ENCODE measurements at regions not wholly inside any gene's neighbourhood (a gene's known extent, or its start where the extent isn't known, plus 50 kb on each side); places are given as distances from the start of the nearest gene placed in this dataset.

DNA sequence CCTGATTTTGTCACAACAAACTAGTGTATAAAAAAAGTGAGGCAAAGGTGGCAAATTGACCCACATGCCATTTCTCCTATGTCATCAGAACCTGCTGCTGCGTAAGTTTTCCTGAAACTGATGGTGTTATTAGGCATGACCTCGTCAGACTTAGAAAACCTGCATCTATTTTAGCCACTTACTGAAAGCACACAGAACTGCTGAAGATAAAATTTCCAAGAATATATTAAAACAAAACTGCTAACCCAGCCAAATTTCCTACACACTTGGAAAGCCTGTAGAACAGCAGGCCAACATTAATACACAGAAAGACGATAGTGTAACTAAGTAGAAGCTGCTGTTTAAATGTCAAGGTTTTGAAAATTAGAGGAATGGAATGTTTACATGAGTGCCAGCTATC lies 674.5 kb upstream of the CXADR start:
- no peak overlapping the region for H3K9ac ChIP-seq
- H4K20me1 ChIP-seq = no peaks in the 10 kb centered on the region
- no peak for TF ChIP-seq Cebpa-rat (IDR thresholded peaks at IDR 0.05)
- H3K36me3 ChIP-seq = no peaks in the 10 kb centered on the region
- H3K9me3 ChIP-seq (replicated peaks in 1 of 11) = no peaks in the 10 kb centered on the region
- H3K27me3 ChIP-seq = no peaks in the 10 kb centered on the region
- no peaks in the 10 kb centered on the region for H3K4me1 ChIP-seq
- no peak overlapping the region for H3K4me3 ChIP-seq
- no peak overlapping the region for H3K4me2 ChIP-seq
- no peak overlapping the region for H3K27ac ChIP-seq

GRCh38 chr21:16840538-16840937 lies 672.3 kb upstream of the CXADR start:
- Histone ChIP-seq H3K4me2 (no peak overlapping the region), H3K4me3 (no peak overlapping the region), H3K27ac (no peak overlapping the region), H3K4me1 (no peaks in the 10 kb centered on the region), H3K27me3 (no peaks in the 10 kb centered on the region), H3K36me3 (no peaks in the 10 kb centered on the region), H3K9me3 (replicated peaks in 1 of 11) (no peaks in the 10 kb centered on the region), H4K20me1 (no peaks in the 10 kb centered on the region), H3K9ac (no peak overlapping the region)
- no peak for TF ChIP-seq Cebpa-rat (IDR thresholded peaks at IDR 0.05)

DNA sequence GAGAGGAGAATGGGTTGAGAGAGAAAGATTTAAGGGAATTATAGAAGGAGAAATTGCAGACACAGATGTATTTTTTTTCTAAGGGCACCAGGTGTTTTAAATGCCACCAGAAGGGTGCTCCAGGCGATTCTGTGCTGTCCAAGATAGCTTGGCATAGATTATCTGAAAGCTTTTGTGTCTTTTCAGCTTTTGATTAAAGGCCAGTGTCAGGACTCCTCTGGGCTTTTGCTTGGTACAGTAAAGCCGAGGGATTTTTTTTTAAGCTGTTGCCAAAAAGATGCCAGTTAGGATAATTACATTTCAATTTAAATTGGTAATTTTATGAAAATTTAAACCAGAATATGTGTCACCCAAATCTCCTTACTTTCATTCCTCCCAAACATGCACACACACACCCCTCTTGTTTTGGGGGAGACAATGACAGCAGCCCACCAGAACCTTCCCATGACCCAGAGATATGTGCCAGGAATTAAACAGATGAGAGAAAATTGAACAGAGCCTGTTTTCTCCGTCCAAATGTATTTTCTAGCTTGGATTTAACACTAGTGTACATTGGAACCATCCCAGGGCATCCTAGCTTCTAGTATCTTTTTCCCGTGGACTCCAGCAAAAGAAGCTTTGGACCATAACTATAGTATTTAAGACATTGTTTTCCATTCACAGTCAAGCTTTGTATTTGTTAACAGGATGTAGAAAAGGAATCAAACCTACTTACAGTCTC lies 670.7 kb upstream of the CXADR start:
- H3K4me3 ChIP-seq = no peak overlapping the region
- H3K27me3 ChIP-seq = no peaks in the 10 kb centered on the region
- no peak overlapping the region for H3K9ac ChIP-seq
- no peaks in the 10 kb centered on the region for H3K36me3 ChIP-seq
- H3K27ac ChIP-seq = no peak overlapping the region
- TF ChIP-seq Cebpa-rat (IDR thresholded peaks at IDR 0.05) = no peak
- H3K9me3 ChIP-seq (replicated peaks in 1 of 11) = no peaks in the 10 kb centered on the region
- H3K4me1 ChIP-seq = peaks cover 0 to 3% (median 0%) of the 10 kb centered on the region in 10 experiments; a peak in 4 of 20 replicates
- no peaks in the 10 kb centered on the region for H4K20me1 ChIP-seq
- no peak overlapping the region for H3K4me2 ChIP-seq

GRCh38 chr21:16842696-16843035 lies 670.2 kb upstream of the CXADR start:
- Histone ChIP-seq H3K4me1 (peaks cover 0 to 8% (median 4%) of the 10 kb centered on the region in 10 experiments; a peak in 6 of 20 replicates), H3K4me2 (no peak overlapping the region), H3K9me3 (replicated peaks in 1 of 11) (no peaks in the 10 kb centered on the region), H3K27ac (no peak overlapping the region), H3K36me3 (no peaks in the 10 kb centered on the region), H3K4me3 (no peak overlapping the region), H3K9ac (no peak overlapping the region), H3K27me3 (no peaks in the 10 kb centered on the region), H4K20me1 (no peaks in the 10 kb centered on the region)
- no peak for TF ChIP-seq Cebpa-rat (IDR thresholded peaks at IDR 0.05)

DNA sequence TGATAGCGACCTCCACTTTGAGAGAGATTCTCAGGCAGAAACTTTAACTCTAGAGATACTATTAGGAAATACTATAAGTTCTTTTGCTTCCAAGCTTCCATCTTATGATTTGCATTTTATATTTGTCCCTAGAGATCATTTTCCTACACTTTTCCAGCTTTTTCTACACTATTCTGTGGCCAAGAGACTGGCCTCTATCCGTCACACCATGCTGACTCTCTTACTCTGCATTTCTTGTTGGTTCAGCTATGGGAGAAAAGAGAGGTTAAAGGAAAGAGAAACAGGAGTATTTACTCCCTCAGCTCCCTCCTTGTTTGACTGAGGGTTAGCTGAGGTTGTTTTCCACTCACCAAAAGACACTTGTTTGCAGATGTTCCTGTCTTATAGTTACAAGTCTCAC lies 665.6 kb upstream of the CXADR start:
- TF ChIP-seq Cebpa-rat (IDR thresholded peaks at IDR 0.05) = no peak

DNA sequence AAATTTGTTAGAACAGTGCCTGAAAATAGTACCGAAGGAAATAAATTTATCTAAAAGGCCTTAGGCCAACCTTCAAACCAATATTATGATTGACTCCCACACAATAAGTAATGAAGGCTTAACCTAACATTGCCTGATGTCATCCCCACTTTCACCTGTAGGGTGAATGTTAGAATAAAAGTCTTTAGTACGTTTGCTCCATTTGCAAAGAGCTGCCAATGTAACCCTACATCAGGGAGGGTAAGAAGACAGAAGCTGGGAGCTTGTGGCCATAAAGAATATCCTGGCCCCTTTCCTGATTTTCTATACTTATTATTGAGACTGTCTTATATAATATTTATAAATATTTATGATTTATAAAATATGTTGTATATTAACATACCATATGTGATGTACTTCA lies 661.8 kb upstream of the CXADR start:
- no peak overlapping the region for H3K4me2 ChIP-seq
- peaks cover 0 to 15% (median 5%) of the 10 kb centered on the region in 10 experiments; a peak in 6 of 20 replicates for H3K4me1 ChIP-seq
- no peaks in the 10 kb centered on the region for H3K36me3 ChIP-seq
- no peak overlapping the region for H3K4me3 ChIP-seq
- TF ChIP-seq Cebpa-rat (IDR thresholded peaks at IDR 0.05) = no peak
- no peaks in the 10 kb centered on the region for H3K27me3 ChIP-seq
- no peak overlapping the region for H3K27ac ChIP-seq
- H3K9ac ChIP-seq = no peak overlapping the region
- H3K9me3 ChIP-seq (replicated peaks in 1 of 11) = peaks cover 0 to 11% (median 3%) of the 10 kb centered on the region in 11 experiments; a peak in 7 of 22 replicates
- H4K20me1 ChIP-seq = no peaks in the 10 kb centered on the region

More for the DNA sequence above, 665.6 kb upstream of the CXADR start:
- Histone ChIP-seq H3K27me3 (no peaks in the 10 kb centered on the region), H3K4me2 (peak overlapping the region in 7 of 11 experiments; percentile 9 to 39 (median 29); a peak in 8 of 22 replicates), H3K9me3 (replicated peaks in 1 of 11) (no peaks in the 10 kb centered on the region), H3K4me3 (no peak overlapping the region), H3K9ac (no peak overlapping the region), H3K4me1 (peaks cover 0 to 15% (median 5%) of the 10 kb centered on the region in 10 experiments; a peak in 6 of 20 replicates), H4K20me1 (no peaks in the 10 kb centered on the region), H3K36me3 (no peaks in the 10 kb centered on the region), H3K27ac (no peak overlapping the region)

GRCh38 chr21:16855164-16855667 lies 657.6 kb upstream of the CXADR start:
- H3K4me1 ChIP-seq = no peaks in the 10 kb centered on the region
- no peaks in the 10 kb centered on the region for H3K36me3 ChIP-seq
- no peak overlapping the region for H3K4me2 ChIP-seq
- H3K27ac ChIP-seq = no peak overlapping the region
- H3K9ac ChIP-seq = no peak overlapping the region
- H3K27me3 ChIP-seq = no peaks in the 10 kb centered on the region
- peaks cover 0 to 13% (median 6%) of the 10 kb centered on the region in 11 experiments; a peak in 7 of 22 replicates for H3K9me3 ChIP-seq (replicated peaks in 1 of 11)
- no peak for TF ChIP-seq Cebpa-rat (IDR thresholded peaks at IDR 0.05)
- H4K20me1 ChIP-seq = no peaks in the 10 kb centered on the region
- H3K4me3 ChIP-seq = no peak overlapping the region

- Histone ChIP-seq H3K4me3 (no peak overlapping the region), H3K4me2 (no peak overlapping the region), H3K27ac (no peak overlapping the region), H3K9me3 (replicated peaks in 1 of 11) (no peaks in the 10 kb centered on the region), H3K27me3 (no peaks in the 10 kb centered on the region), H3K4me1 (no peaks in the 10 kb centered on the region), H4K20me1 (no peaks in the 10 kb centered on the region), H3K36me3 (no peaks in the 10 kb centered on the region), H3K9ac (no peak overlapping the region)
- no peak for TF ChIP-seq Cebpa-rat (IDR thresholded peaks at IDR 0.05)
Measured at GRCh38 chr21:16863362-16863905, 649.4 kb upstream of the CXADR start.

DNA sequence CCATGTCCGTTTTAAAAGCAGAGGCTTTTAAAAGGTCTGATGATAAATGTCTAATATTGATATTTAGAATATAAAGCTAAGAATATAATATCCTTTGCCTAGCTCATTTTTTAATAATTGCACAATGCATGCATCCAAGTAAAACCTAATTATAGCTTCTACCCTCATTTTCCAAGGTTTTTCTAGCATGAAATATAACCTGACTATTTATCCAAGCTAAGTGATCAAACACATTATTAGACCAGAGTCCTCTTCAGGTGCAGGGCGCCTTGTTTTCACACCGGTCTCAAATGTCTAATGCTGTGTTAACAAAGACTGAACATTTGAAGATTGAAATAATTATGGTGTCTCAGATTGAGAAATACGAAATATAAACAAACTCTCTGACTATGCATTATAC lies 648.9 kb upstream of the CXADR start:
- Histone ChIP-seq H3K4me3 (no peak overlapping the region), H3K4me1 (no peaks in the 10 kb centered on the region), H3K27me3 (no peaks in the 10 kb centered on the region), H3K4me2 (no peak overlapping the region), H3K36me3 (no peaks in the 10 kb centered on the region), H3K9me3 (replicated peaks in 1 of 11) (no peaks in the 10 kb centered on the region), H4K20me1 (no peaks in the 10 kb centered on the region), H3K9ac (no peak overlapping the region), H3K27ac (no peak overlapping the region)
- TF ChIP-seq Cebpa-rat (IDR thresholded peaks at IDR 0.05) = no peak

- H3K27me3 ChIP-seq = no peaks in the 10 kb centered on the region
- no peak overlapping the region for H3K27ac ChIP-seq
- peaks cover 0 to 12% (median 0%) of the 10 kb centered on the region in 10 experiments; a peak in 5 of 20 replicates for H3K4me1 ChIP-seq
- no peaks in the 10 kb centered on the region for H3K36me3 ChIP-seq
- no peak for TF ChIP-seq Cebpa-rat (IDR thresholded peaks at IDR 0.05)
- no peak overlapping the region for H3K4me3 ChIP-seq
- no peaks in the 10 kb centered on the region for H3K9me3 ChIP-seq (replicated peaks in 1 of 11)
- no peaks in the 10 kb centered on the region for H4K20me1 ChIP-seq
- H3K9ac ChIP-seq = no peak overlapping the region
- no peak overlapping the region for H3K4me2 ChIP-seq
Measured at GRCh38 chr21:16865632-16866031, 647.2 kb upstream of the CXADR start.
